HL-60 (cell line): ENCODE measurements at regions not wholly inside any gene's neighbourhood (a gene's known extent, or its start where the extent isn't known, plus 50 kb on each side); places are given as distances from the start of the nearest gene placed in this dataset.

Source experiments
- GABPA ChIP-seq: IDR thresholded peaks from 2 replicates; pipeline ENCODE4 v1.6.1; 2012; ENCODE audit warnings: low read depth
- REST ChIP-seq: IDR thresholded peaks from 2 replicates; pipeline ENCODE4 v1.6.1; 2012; ENCODE audit warnings: low read depth; ENCODE audit not compliant: insufficient replicate concordance
- TF ChIP-seq, protein P1 (sequence below): IDR thresholded peaks from one replicate; pipeline ENCODE4 v1.5.1; 2011; ENCODE audit warnings: low read length, control low read depth, inconsistent platforms; ENCODE audit not compliant: insufficient read depth

- TF ChIP-seq REST (no peak), GABPA (no peak)
- TF ChIP-seq, protein P1, sequence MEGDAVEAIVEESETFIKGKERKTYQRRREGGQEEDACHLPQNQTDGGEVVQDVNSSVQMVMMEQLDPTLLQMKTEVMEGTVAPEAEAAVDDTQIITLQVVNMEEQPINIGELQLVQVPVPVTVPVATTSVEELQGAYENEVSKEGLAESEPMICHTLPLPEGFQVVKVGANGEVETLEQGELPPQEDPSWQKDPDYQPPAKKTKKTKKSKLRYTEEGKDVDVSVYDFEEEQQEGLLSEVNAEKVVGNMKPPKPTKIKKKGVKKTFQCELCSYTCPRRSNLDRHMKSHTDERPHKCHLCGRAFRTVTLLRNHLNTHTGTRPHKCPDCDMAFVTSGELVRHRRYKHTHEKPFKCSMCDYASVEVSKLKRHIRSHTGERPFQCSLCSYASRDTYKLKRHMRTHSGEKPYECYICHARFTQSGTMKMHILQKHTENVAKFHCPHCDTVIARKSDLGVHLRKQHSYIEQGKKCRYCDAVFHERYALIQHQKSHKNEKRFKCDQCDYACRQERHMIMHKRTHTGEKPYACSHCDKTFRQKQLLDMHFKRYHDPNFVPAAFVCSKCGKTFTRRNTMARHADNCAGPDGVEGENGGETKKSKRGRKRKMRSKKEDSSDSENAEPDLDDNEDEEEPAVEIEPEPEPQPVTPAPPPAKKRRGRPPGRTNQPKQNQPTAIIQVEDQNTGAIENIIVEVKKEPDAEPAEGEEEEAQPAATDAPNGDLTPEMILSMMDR, result no peak
Measured at GRCh38 chr4:156242390-156242789, 288.7 kb upstream of the CTSO start.
